Activated T-cell treated with anti-CD3 and anti-CD28 coated beads, Interleukin-2, amount 50 U/mL, for 72 hours (primary cell): ENCODE measurements at regions not wholly inside any gene's neighbourhood (a gene's known extent, or its start where the extent isn't known, plus 50 kb on each side); places are given as distances from the start of the nearest gene placed in this dataset.

Experiments
- ATAC-seq, 2 donors: fragments of 150-1000 bp; cut with Tn5 transposase; replicated peaks in 1 of 2; 2 replicates each; pipeline ENCODE4 v1.10.0; 2021; ENCODE audit warnings: moderate library complexity in 2 of 2, mild to moderate bottlenecking in 1 of 2
- DNase-seq, 2 donors: peaks; one replicate each; pipeline ENCODE4 v3.0.0; 2021 to 2022; ENCODE audit warnings: mixed read lengths in 1 of 2
- H3K27ac Mint-ChIP-seq: one replicate; pipeline ENCODE4 v1.8.0; 2022; ENCODE audit warnings: mild to moderate bottlenecking, moderate library complexity, mixed read lengths
- H3K27me3 Mint-ChIP-seq: one replicate; pipeline ENCODE4 v1.8.0; 2022; ENCODE audit warnings: low read depth, mixed read lengths
- H3K36me3 Mint-ChIP-seq, 2 donors: one replicate each; pipeline ENCODE4 v1.8.0; 2022; ENCODE audit warnings: mixed read lengths in 2 of 2, mild to moderate bottlenecking in 1 of 2; ENCODE audit not compliant: insufficient read depth in 2 of 2
- H3K4me1 Mint-ChIP-seq: one replicate; pipeline ENCODE4 v1.8.0; 2022; ENCODE audit warnings: low read depth, mixed read lengths
- H3K4me3 Mint-ChIP-seq, 2 donors: one replicate each; pipeline ENCODE4 v1.8.0; 2022; ENCODE audit warnings: mild to moderate bottlenecking in 2 of 2, mixed read lengths in 2 of 2, moderate library complexity in 2 of 2
- H3K9me3 Mint-ChIP-seq, 2 donors: one replicate each; pipeline ENCODE4 v1.8.0; 2022; ENCODE audit warnings: mixed read lengths in 2 of 2

GRCh38 chr5:88376728-88377127, 108.1 kb upstream of the TMEM161B start:
- H3K4me3 Mint-ChIP-seq, result no peak overlapping the region
- no peak for DNase-seq
- no peak overlapping the region for H3K27ac Mint-ChIP-seq
- no peaks in the 10 kb centered on the region for H3K36me3 Mint-ChIP-seq
- H3K4me1 Mint-ChIP-seq, result no peaks in the 10 kb centered on the region
- no peaks in the 10 kb centered on the region for H3K27me3 Mint-ChIP-seq
- peaks cover 0 to 2% of the 10 kb centered on the region in 2 donors for H3K9me3 Mint-ChIP-seq
- no peak for ATAC-seq

GRCh38 chr5:88374391-88374790, 105.7 kb upstream of the TMEM161B start:
- DNase-seq (no peak), ATAC-seq (no peak)
- no peaks in the 10 kb centered on the region for H3K36me3 Mint-ChIP-seq
- H3K27me3 Mint-ChIP-seq, result no peaks in the 10 kb centered on the region
- H3K4me1 Mint-ChIP-seq, result no peaks in the 10 kb centered on the region
- no peaks in the 10 kb centered on the region for H3K9me3 Mint-ChIP-seq
- no peak overlapping the region for H3K4me3 Mint-ChIP-seq
- no peak overlapping the region for H3K27ac Mint-ChIP-seq

GRCh38 chr5:88370824-88371223, 102.2 kb upstream of the TMEM161B start:
- ATAC-seq (no peak), DNase-seq (no peak)
- no peaks in the 10 kb centered on the region for H3K4me1 Mint-ChIP-seq
- H3K9me3 Mint-ChIP-seq, result no peaks in the 10 kb centered on the region
- H3K27ac Mint-ChIP-seq, result no peak overlapping the region
- no peaks in the 10 kb centered on the region for H3K36me3 Mint-ChIP-seq
- H3K27me3 Mint-ChIP-seq, result peaks cover 5% of the 10 kb centered on the region
- no peak overlapping the region for H3K4me3 Mint-ChIP-seq

- H3K9me3 Mint-ChIP-seq, result no peaks in the 10 kb centered on the region
- no peaks in the 10 kb centered on the region for H3K4me1 Mint-ChIP-seq
- DNase-seq, result no peak
- H3K36me3 Mint-ChIP-seq, result no peaks in the 10 kb centered on the region
- peaks cover 5% of the 10 kb centered on the region for H3K27me3 Mint-ChIP-seq
- H3K4me3 Mint-ChIP-seq, result no peak overlapping the region
- no peak overlapping the region for H3K27ac Mint-ChIP-seq
- ATAC-seq, result no peak
Observed at GRCh38 chr5:88368201-88368600, 99.6 kb upstream of the TMEM161B start.

GRCh38 chr5:88364991-88365390, 96.3 kb upstream of the TMEM161B start:
- no peak for DNase-seq
- H3K27ac Mint-ChIP-seq, result no peak overlapping the region
- ATAC-seq, result no peak
- no peaks in the 10 kb centered on the region for H3K36me3 Mint-ChIP-seq
- no peaks in the 10 kb centered on the region for H3K4me1 Mint-ChIP-seq
- H3K4me3 Mint-ChIP-seq, result no peak overlapping the region
- H3K9me3 Mint-ChIP-seq, result no peaks in the 10 kb centered on the region
- peaks cover 11% of the 10 kb centered on the region for H3K27me3 Mint-ChIP-seq

GRCh38 chr5:88355490-88356050, 86.9 kb upstream of the TMEM161B start:
- H3K4me1 Mint-ChIP-seq, result no peaks in the 10 kb centered on the region
- peaks cover 0 to 2% of the 10 kb centered on the region in 2 donors for H3K9me3 Mint-ChIP-seq
- no peak overlapping the region for H3K27ac Mint-ChIP-seq
- no peaks in the 10 kb centered on the region for H3K27me3 Mint-ChIP-seq
- no peak for ATAC-seq
- peaks cover 0 to 2% of the 10 kb centered on the region in 2 donors for H3K36me3 Mint-ChIP-seq
- no peak for DNase-seq
- no peak overlapping the region for H3K4me3 Mint-ChIP-seq

GRCh38 chr5:88325868-88326267, 57.2 kb upstream of the TMEM161B start:
- Mint-ChIP-seq H3K27me3 (no peaks in the 10 kb centered on the region), H3K4me1 (no peaks in the 10 kb centered on the region), H3K27ac (no peak overlapping the region), H3K4me3 (no peak overlapping the region), H3K9me3 (no peaks in the 10 kb centered on the region), H3K36me3 (no peaks in the 10 kb centered on the region)
- ATAC-seq (no peak), DNase-seq (no peak)

- no peak for ATAC-seq
- Mint-ChIP-seq H3K27ac (no peak overlapping the region), H3K4me3 (no peak overlapping the region), H3K4me1 (no peaks in the 10 kb centered on the region), H3K9me3 (no peaks in the 10 kb centered on the region), H3K27me3 (no peaks in the 10 kb centered on the region), H3K36me3 (peaks cover 0 to 1% of the 10 kb centered on the region in 2 donors)
- DNase-seq, result no peak
Observed at GRCh38 chr5:88322785-88323184, 54.1 kb upstream of the TMEM161B start.
